HepG2 (cell line): ENCODE measurements at regions not wholly inside any gene's neighbourhood (a gene's known extent, or its start where the extent isn't known, plus 50 kb on each side); places are given as distances from the start of the nearest gene placed in this dataset.

Experiments
- ATAC-seq: fragments of 200-7000 bp; cut with Tn5 transposase; 3 replicates; pipeline ENCODE4 v1.9.1; 2020; ENCODE audit warnings: mild to moderate bottlenecking, moderate library complexity
- BruUV-seq: library from RNA; stranded (reverse); fragments of 400-500 nt; replicated peaks from 2 replicates; lab custom pipeline; 2021; lab: Mats Ljungman, UMichigan
- CTCF ChIA-PET: fragments of 300-600 bp; formaldehyde crosslinking; extraction: SDS; loops from one replicate; lab custom pipeline; 2021; ENCODE audit warnings: low total read pairs, inconsistent platforms, low intra/inter-chr PET ratio; lab: Yijun Ruan, JAX
- POLR2A ChIA-PET: fragments of 350-600 bp; sonication (Branson Sonifier 250); formaldehyde crosslinking; loops from one replicate; lab custom pipeline; 2020; ENCODE audit warnings: antibody characterized with exemption, inconsistent platforms; lab: Yijun Ruan, JAX
- DNase-seq: peaks from one replicate; pipeline ENCODE4 v3.0.0-alpha.2; 2015; ENCODE audit warnings: low spot score
- FAIRE-seq: peaks from 3 replicates; lab custom pipeline; 2011; peaks lifted over from hg19 to GRCh38; lab: Jason Lieb, UNC
- H2AFZ ChIP-seq: one replicate; pipeline ENCODE4 v1.6.1; 2011; ENCODE audit warnings: low read length, inconsistent platforms
- H3K27ac ChIP-seq: fragments of 300-600 bp; 3 replicates; pipeline ENCODE4 v1.8.0; 2011; ENCODE audit warnings: mixed run types, mild to moderate bottlenecking, mixed read lengths, low read length, inconsistent platforms; ENCODE audit not compliant: insufficient read depth; ENCODE audit errors: extremely low read length
- H3K27me3 ChIP-seq, 2 experiments: fragments of 200-600 bp in 1 of 2; 2 replicates in 1 of 2; 3 replicates in 1 of 2; pipeline versions ENCODE4 v1.6.0 to v1.8.0; 2011; ENCODE audit warnings: low read length in 2 of 2, mild to moderate bottlenecking in 2 of 2, moderate library complexity in 2 of 2, inconsistent platforms in 1 of 2; ENCODE audit not compliant: insufficient read depth in 2 of 2, control insufficient read depth in 1 of 2
- H3K36me3 ChIP-seq, 2 experiments: fragments of 200-600 bp in 1 of 2; replicated peaks in 1 of 2; 2 replicates in 1 of 2; 3 replicates in 1 of 2; pipeline versions ENCODE4 v1.5.1 to v1.8.0; 2011; ENCODE audit warnings: low read length in 2 of 2, inconsistent platforms in 1 of 2; ENCODE audit not compliant: insufficient read depth in 2 of 2, control insufficient read depth in 1 of 2
- H3K4me1 ChIP-seq: 2 replicates; pipeline ENCODE4 v1.5.1; 2012; ENCODE audit warnings: low read length, inconsistent platforms; ENCODE audit not compliant: insufficient read depth
- H3K4me2 ChIP-seq: 2 replicates; pipeline ENCODE4 v1.6.0; 2011; ENCODE audit warnings: low read depth, low read length, inconsistent platforms
- H3K4me3 ChIP-seq, 3 experiments: fragments of 200-600 bp in 1 of 3; sonication (generic), shearing (Covaris generic) in 1 of 3; replicated peaks in 1 of 3; 2 replicates each; pipeline ENCODE4 v1.5.1; 2011 to 2016; ENCODE audit warnings: low read length in 3 of 3, inconsistent platforms in 2 of 3, low read depth in 2 of 3, mild to moderate bottlenecking in 2 of 3, control low read depth in 1 of 3, mixed read lengths in 1 of 3; ENCODE audit not compliant: insufficient read depth in 1 of 3
- H3K79me2 ChIP-seq: one replicate; pipeline ENCODE4 v1.6.1; 2011; ENCODE audit warnings: low read length, inconsistent platforms; ENCODE audit not compliant: insufficient read depth
- H3K9ac ChIP-seq: 2 replicates; pipeline ENCODE4 v1.6.0; 2011; ENCODE audit warnings: mild to moderate bottlenecking, low read depth, low read length, inconsistent platforms; ENCODE audit not compliant: insufficient read depth
- H3K9me3 ChIP-seq: 2 replicates; pipeline ENCODE4 v1.5.1; 2012; ENCODE audit warnings: mild to moderate bottlenecking, low read length
- H4K20me1 ChIP-seq: 2 replicates; pipeline ENCODE4 v1.6.0; 2011; ENCODE audit warnings: inconsistent platforms, mild to moderate bottlenecking, low read length, moderate library complexity; ENCODE audit not compliant: insufficient read depth
- CAMTA2 ChIP-seq: sonication (generic); formaldehyde crosslinking; IDR thresholded peaks from 2 replicates; pipeline ENCODE4 v1.4.0; 2020; ENCODE audit warnings: mild to moderate bottlenecking, missing genetic modification reagents, borderline replicate concordance
- CBX2 ChIP-seq, 2 experiments: fragments of 200-600 bp in 1 of 2; sonication (generic); formaldehyde crosslinking in 1 of 2; IDR thresholded peaks; 2 replicates each; pipeline versions ENCODE4 v1.7.0 to v1.8.1; 2018 to 2022; ENCODE audit warnings: low read depth in 2 of 2, low read length in 1 of 2, mild to moderate bottlenecking in 1 of 2, missing genetic modification reagents in 1 of 2
- CERS6 ChIP-seq: sonication (generic); formaldehyde crosslinking; IDR thresholded peaks from 2 replicates; pipeline ENCODE4 v1.5.0; 2020; ENCODE audit warnings: missing genetic modification reagents
- DBP ChIP-seq: sonication (generic); formaldehyde crosslinking; IDR thresholded peaks from 2 replicates; pipeline ENCODE4 v1.4.0; 2020; ENCODE audit warnings: missing genetic modification reagents; ENCODE audit errors: not compliant biosample characterization
- MEIS2 ChIP-seq: sonication (generic); formaldehyde crosslinking; IDR thresholded peaks from 2 replicates; pipeline ENCODE4 v1.9.0; 2021; ENCODE audit warnings: mild to moderate bottlenecking, missing genetic modification reagents
- MTA1 ChIP-seq: sonication (generic); formaldehyde crosslinking; IDR thresholded peaks from 2 replicates; pipeline ENCODE4 v1.4.0; 2020; ENCODE audit warnings: missing genetic modification reagents, mild to moderate bottlenecking, borderline replicate concordance
- NFYB ChIP-seq: sonication (generic); formaldehyde crosslinking; IDR thresholded peaks from 2 replicates; pipeline ENCODE4 v1.4.0; 2020; ENCODE audit warnings: missing genetic modification reagents
- NONO ChIP-seq, 2 experiments: fragments of 450-650 bp in 1 of 2; sonication (generic) in 1 of 2; formaldehyde crosslinking in 1 of 2; IDR thresholded peaks in 1 of 2; conservative IDR thresholded peaks in 1 of 2; 2 replicates each; pipeline versions ENCODE4 v1.6.1 to v1.8.0; 2017 to 2022; ENCODE audit warnings: mild to moderate bottlenecking in 1 of 2, missing genetic modification reagents in 1 of 2, moderate library complexity in 1 of 2
- SMARCC2 ChIP-seq: fragments of 450-650 bp; IDR thresholded peaks from 2 replicates; pipeline ENCODE4 v1.6.1; 2017; ENCODE audit warnings: antibody characterized with exemption, mild to moderate bottlenecking
- TRIM24 ChIP-seq: sonication (generic); formaldehyde crosslinking; IDR thresholded peaks from 2 replicates; pipeline ENCODE4 v1.8.0; 2022; ENCODE audit warnings: mild to moderate bottlenecking, missing genetic modification reagents
- ZNF33A ChIP-seq: sonication (generic); formaldehyde crosslinking; IDR thresholded peaks from 2 replicates; pipeline ENCODE4 v1.5.1; 2020; ENCODE audit warnings: missing genetic modification reagents, mild to moderate bottlenecking, moderate library complexity, borderline replicate concordance
- ZNF33B ChIP-seq: sonication (generic); formaldehyde crosslinking; IDR thresholded peaks from 2 replicates; pipeline ENCODE4 v1.5.1; 2020; ENCODE audit warnings: mild to moderate bottlenecking, missing genetic modification reagents
- ZNF597 ChIP-seq: sonication (generic); formaldehyde crosslinking; IDR thresholded peaks from 2 replicates; pipeline ENCODE4 v1.5.0; 2020; ENCODE audit warnings: missing genetic modification reagents
- ZNF687 ChIP-seq: sonication (generic); formaldehyde crosslinking; IDR thresholded peaks from 2 replicates; pipeline ENCODE4 v1.5.1; 2020; ENCODE audit warnings: mild to moderate bottlenecking, missing genetic modification reagents, moderate library complexity
- WGBS: methylation state at CpG from one replicate; pipeline ENCODE4 v1.1.6; 2017; ENCODE audit warnings: low lambda C conversion rate; 5-methylcytosine and 5-hydroxymethylcytosine counted together
- in situ Hi-C: cut with HindIII; loops from 2 replicates; pipeline ENCODE4 v1.10.0; 2017; ENCODE audit warnings: low pct_unique_long_range_greater_than_20kb; ENCODE audit not compliant: extremely low pct_ligation_motif_present
- intact Hi-C: fragments of 100-400 bp; cut with micrococcal nuclease; formaldehyde crosslinking; loops from one replicate; pipeline ENCODE4 v1.10.0; 2022; ENCODE audit not compliant: unreplicated experiment

- no peaks in the 10 kb centered on the region for H3K4me1 ChIP-seq
- WGBS, result 8% methylated on average over 1 of the region's 1 CpG
These were observed 906.9 kb downstream of the ADGRL2 start for GRCh38 chr1:82707681-82708080.

More at GRCh38 chr1:82707681-82708080, 906.9 kb downstream of the ADGRL2 start:
- no peak overlapping the region for H3K9ac ChIP-seq
- FAIRE-seq (no peak), ATAC-seq (no peak), DNase-seq (no peak)
- in situ Hi-C loops, result no loop called here
- intact Hi-C loops, result no loop called here
- H2AFZ ChIP-seq, result no peak overlapping the region
- no peaks in the 10 kb centered on the region for H3K27me3 ChIP-seq
- no peaks in the 10 kb centered on the region for H3K36me3 ChIP-seq
- no peak overlapping the region for H3K4me2 ChIP-seq
- H4K20me1 ChIP-seq, result no peaks in the 10 kb centered on the region
- no peak for TF ChIP-seq CBX2 (IDR thresholded peaks at IDR 0.05; ENCODE audit: low read depth, low read length)
- no peak for TF ChIP-seq CBX2 (CRISPR knock-in tag; IDR thresholded peaks at IDR 0.05; ENCODE audit: low read depth)
- TF ChIP-seq ZNF687 (CRISPR knock-in tag), result no peak
- no peak for TF ChIP-seq DBP (CRISPR knock-in tag)
- TF ChIP-seq CERS6, result no peak
- TF ChIP-seq CAMTA2, result no peak
- no peak for TF ChIP-seq MTA1 (CRISPR knock-in tag)
- no peak for TF ChIP-seq TRIM24 (CRISPR knock-in tag)
- no peak for TF ChIP-seq ZNF597 (CRISPR knock-in tag)
- no peak for TF ChIP-seq ZNF33B (CRISPR knock-in tag)
- TF ChIP-seq SMARCC2, result no peak
- no peak for TF ChIP-seq ZNF33A (CRISPR knock-in tag)
- TF ChIP-seq NONO (IDR thresholded peaks at IDR 0.05), result no peak
- TF ChIP-seq NONO (CRISPR knock-in tag; conservative IDR thresholded peaks at IDR 0.05), result no peak
- no peak for TF ChIP-seq MEIS2 (CRISPR knock-in tag)
- no peak for TF ChIP-seq NFYB (CRISPR knock-in tag)
- CTCF ChIA-PET, result no interaction called here
- peaks cover 68% of the 10 kb centered on the region for H3K9me3 ChIP-seq
- POLR2A ChIA-PET, result no interaction called here
- no peaks in the 10 kb centered on the region for H3K79me2 ChIP-seq
- no peak overlapping the region for H3K4me3 ChIP-seq
- no TSS peak for BruUV-seq
- no peak overlapping the region for H3K27ac ChIP-seq
